ENCODE measurements at regions not wholly inside any gene's neighbourhood (a gene's known extent, or its start where the extent isn't known, plus 50 kb on each side); places are given as distances from the start of the nearest gene placed in this dataset.
A peak's percentile ranks its signal among the peaks of the same experiment; 100 is the strongest.

DNA sequence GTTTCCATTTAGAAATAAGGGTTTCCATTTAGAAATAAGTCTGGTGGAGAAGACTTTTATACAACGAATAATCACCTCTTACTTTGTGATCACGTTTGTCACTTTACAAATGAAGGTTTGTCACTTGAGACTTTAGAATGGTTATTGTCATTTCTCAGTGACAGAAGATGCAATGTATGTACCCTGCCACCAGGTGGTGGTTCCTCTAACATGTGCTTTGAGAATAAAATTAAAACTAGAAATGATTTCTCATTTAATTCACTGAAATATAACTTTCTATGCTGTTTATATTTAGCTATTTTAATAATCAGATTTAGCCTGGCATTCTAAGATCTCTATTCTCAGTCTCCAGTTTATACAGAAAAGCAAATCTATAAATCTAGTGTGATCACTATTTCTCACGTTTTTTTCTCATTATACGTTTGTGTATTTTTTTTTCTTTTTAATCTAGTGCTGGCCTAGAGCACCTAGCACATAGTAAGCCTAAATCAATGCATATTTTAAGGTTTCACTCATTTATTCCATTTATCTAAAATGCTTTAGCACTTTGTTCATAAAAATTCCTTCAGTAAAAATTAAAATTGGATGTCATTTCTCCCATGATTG lies 57.4 kb upstream of the TFAP2D start:
- no peak overlapping the region for H3K4me3 ChIP-seq
- DNase-seq: no peak
- no peaks in the 10 kb centered on the region for H3K36me3 ChIP-seq
- no peaks in the 10 kb centered on the region for H3K9me3 ChIP-seq (replicated peaks)
- no peak overlapping the region for H3K27ac ChIP-seq (replicated peaks)
- H3K4me1 ChIP-seq: no peaks in the 10 kb centered on the region
- H3K27me3 ChIP-seq (ENCODE audit: low read depth): no peaks in the 10 kb centered on the region
- TF ChIP-seq, protein P1, sequence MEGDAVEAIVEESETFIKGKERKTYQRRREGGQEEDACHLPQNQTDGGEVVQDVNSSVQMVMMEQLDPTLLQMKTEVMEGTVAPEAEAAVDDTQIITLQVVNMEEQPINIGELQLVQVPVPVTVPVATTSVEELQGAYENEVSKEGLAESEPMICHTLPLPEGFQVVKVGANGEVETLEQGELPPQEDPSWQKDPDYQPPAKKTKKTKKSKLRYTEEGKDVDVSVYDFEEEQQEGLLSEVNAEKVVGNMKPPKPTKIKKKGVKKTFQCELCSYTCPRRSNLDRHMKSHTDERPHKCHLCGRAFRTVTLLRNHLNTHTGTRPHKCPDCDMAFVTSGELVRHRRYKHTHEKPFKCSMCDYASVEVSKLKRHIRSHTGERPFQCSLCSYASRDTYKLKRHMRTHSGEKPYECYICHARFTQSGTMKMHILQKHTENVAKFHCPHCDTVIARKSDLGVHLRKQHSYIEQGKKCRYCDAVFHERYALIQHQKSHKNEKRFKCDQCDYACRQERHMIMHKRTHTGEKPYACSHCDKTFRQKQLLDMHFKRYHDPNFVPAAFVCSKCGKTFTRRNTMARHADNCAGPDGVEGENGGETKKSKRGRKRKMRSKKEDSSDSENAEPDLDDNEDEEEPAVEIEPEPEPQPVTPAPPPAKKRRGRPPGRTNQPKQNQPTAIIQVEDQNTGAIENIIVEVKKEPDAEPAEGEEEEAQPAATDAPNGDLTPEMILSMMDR (IDR thresholded peaks at IDR 0.05; ENCODE audit: borderline replicate concordance): peak; percentile 59
- intact Hi-C loops (cut with micrococcal nuclease): no loop called here

- no peaks in the 10 kb centered on the region for H3K4me1 ChIP-seq
- no peak overlapping the region for H3K27ac ChIP-seq (replicated peaks)
- no peak overlapping the region for H3K4me3 ChIP-seq
- intact Hi-C loops (cut with micrococcal nuclease): no loop called here
- TF ChIP-seq, protein P1 (IDR thresholded peaks at IDR 0.05; ENCODE audit: borderline replicate concordance): no peak
- no peaks in the 10 kb centered on the region for H3K36me3 ChIP-seq
- H3K9me3 ChIP-seq (replicated peaks): no peaks in the 10 kb centered on the region
- no peak for DNase-seq
- H3K27me3 ChIP-seq (ENCODE audit: low read depth): no peaks in the 10 kb centered on the region
These were observed 55.8 kb upstream of the TFAP2D start for GRCh38 chr6:50657513-50657912.

DNA sequence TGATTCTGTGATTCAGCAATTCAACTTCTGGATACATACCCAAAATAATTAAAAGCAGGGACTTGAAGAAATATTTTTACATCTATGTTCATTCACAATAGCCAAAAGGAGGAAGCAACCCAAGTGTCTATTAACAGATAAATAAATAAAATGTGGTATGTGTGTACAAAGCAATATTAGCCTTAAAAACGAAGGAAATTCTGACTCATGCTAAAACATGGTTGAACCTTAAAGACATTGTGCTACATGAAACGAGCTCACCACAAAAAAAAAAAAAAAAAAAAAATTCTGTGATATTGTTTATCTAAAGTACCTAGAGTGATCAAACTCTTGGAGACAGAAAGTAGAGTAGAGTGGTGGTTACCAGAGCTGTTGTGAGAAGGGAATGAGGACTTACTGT lies 54.8 kb upstream of the TFAP2D start:
- Histone ChIP-seq H3K27me3 (ENCODE audit: low read depth) (no peaks in the 10 kb centered on the region), H3K36me3 (no peaks in the 10 kb centered on the region), H3K4me1 (no peaks in the 10 kb centered on the region), H3K27ac (replicated peaks) (no peak overlapping the region), H3K4me3 (no peak overlapping the region), H3K9me3 (replicated peaks) (no peaks in the 10 kb centered on the region)
- no peak for DNase-seq
- TF ChIP-seq, protein P1 (IDR thresholded peaks at IDR 0.05; ENCODE audit: borderline replicate concordance): no peak
- intact Hi-C loops (cut with micrococcal nuclease): no loop called here

DNA sequence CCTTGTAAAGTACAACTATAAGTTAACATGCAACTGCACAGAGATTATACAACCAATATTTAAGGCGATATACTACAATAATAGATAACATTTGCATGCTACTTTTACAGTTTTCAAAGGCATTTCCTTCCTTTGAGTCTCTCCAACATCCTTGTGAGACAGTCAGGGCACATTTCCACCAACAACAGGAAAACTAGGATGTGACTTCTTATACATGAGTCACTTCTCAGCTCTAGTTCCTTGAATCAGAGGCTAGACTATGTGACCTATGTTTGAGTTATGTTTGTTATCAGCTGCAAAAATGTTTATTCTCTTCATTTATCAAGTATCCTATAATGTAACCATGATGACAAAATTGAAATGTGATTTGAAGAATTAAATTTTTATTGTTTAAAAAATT lies 51.7 kb upstream of the TFAP2D start:
- Histone ChIP-seq H3K27me3 (ENCODE audit: low read depth) (no peaks in the 10 kb centered on the region), H3K36me3 (no peaks in the 10 kb centered on the region), H3K4me1 (no peaks in the 10 kb centered on the region), H3K9me3 (replicated peaks) (no peaks in the 10 kb centered on the region), H3K27ac (replicated peaks) (no peak overlapping the region), H3K4me3 (no peak overlapping the region)
- intact Hi-C loops (cut with micrococcal nuclease): no loop called here
- DNase-seq: no peak
- TF ChIP-seq, protein P1 (IDR thresholded peaks at IDR 0.05; ENCODE audit: borderline replicate concordance): no peak
